ENCODE measurements at regions not wholly inside any gene's neighbourhood (a gene's known extent, or its start where the extent isn't known, plus 50 kb on each side); places are given as distances from the start of the nearest gene placed in this dataset.

GRCh38 chr6:119482850-119483285, 133.3 kb upstream of the MAN1A1 start:
- no peak overlapping the region for H2BK120ac ChIP-seq (replicated peaks; ENCODE audit: low read depth, low read length)
- no peaks in the 10 kb centered on the region for H3K79me1 ChIP-seq (ENCODE audit: low read depth, low read length)
- no peak overlapping the region for H4K8ac ChIP-seq (ENCODE audit: extremely low read depth, insufficient read depth, low read length)
- no peak overlapping the region for H2BK12ac ChIP-seq (ENCODE audit: low read depth, low read length)
- no peak overlapping the region for H2AFZ ChIP-seq (ENCODE audit: low read length)
- H3K27me3 ChIP-seq (replicated peaks in 1 of 4; ENCODE audit: control insufficient read depth in 3 of 4, extremely low read depth in 1 of 4, insufficient read depth in 3 of 4, low read length in 3 of 4), result no peaks in the 10 kb centered on the region
- no peak overlapping the region for H2BK15ac ChIP-seq (ENCODE audit: low read length)
- no peaks in the 10 kb centered on the region for H3K9me3 ChIP-seq (ENCODE audit: insufficient read depth in 2 of 2, low read depth in 1 of 2, low read length in 1 of 2)
- no peak overlapping the region for H3K27ac ChIP-seq (ENCODE audit: low read depth, low read length)
- no peak overlapping the region for H3K4me2 ChIP-seq (ENCODE audit: insufficient read depth in 1 of 2, low read depth in 2 of 2, low read length in 2 of 2)
- H3K4me1 ChIP-seq (replicated peaks in 1 of 4; ENCODE audit: control insufficient read depth in 3 of 4, insufficient read depth in 4 of 4, low read length in 3 of 4), result no peaks in the 10 kb centered on the region
- H3K4ac ChIP-seq (replicated peaks; ENCODE audit: insufficient read length, low read depth, low read length), result no peak overlapping the region
- FAIRE-seq (no peak), DNase-seq (ENCODE audit: low read depth in 1 of 2, low spot score in 2 of 2) (no peak)
- H2BK20ac ChIP-seq (ENCODE audit: low read length), result no peak overlapping the region
- no peaks in the 10 kb centered on the region for H4K20me1 ChIP-seq (replicated peaks in 1 of 2; ENCODE audit: control insufficient read depth in 1 of 2, insufficient read depth in 2 of 2, low read length in 2 of 2)
- no peak overlapping the region for H3K23ac ChIP-seq (ENCODE audit: insufficient read length)
- no peak overlapping the region for H3K56ac ChIP-seq (replicated peaks; ENCODE audit: insufficient read length, low read depth, low read length)
- ChIA-PET CTCF (ENCODE audit: partially characterized antibody) (no interaction called here), POLR2A (ENCODE audit: partially characterized antibody) (no interaction called here)
- H3K36me3 ChIP-seq (ENCODE audit: control insufficient read depth in 2 of 4, insufficient read depth in 4 of 4, low read length in 3 of 4), result no peaks in the 10 kb centered on the region
- H3K9ac ChIP-seq (replicated peaks in 1 of 4; ENCODE audit: extremely low read depth in 1 of 4, low read depth in 3 of 4, low read length in 3 of 4), result no peak overlapping the region
- 95% methylated on average over 4 of the region's 4 CpGs; no CpG with 5 or more reads in 1 of the 2 experiments for WGBS, 2 experiments (ENCODE audit: extremely low coverage in 1 of 2, insufficient coverage in 1 of 2, insufficient read length in 1 of 2, insufficient replicate concordance in 2 of 2, low coverage in 1 of 2, low lambda C conversion rate in 2 of 2, missing lambda C conversion rate in 1 of 2)
- H4K91ac ChIP-seq (replicated peaks; ENCODE audit: insufficient read length, low read length), result no peak overlapping the region
- no peak overlapping the region for H3K14ac ChIP-seq (ENCODE audit: insufficient read length)
- H2BK5ac ChIP-seq (ENCODE audit: low read depth, low read length), result no peak overlapping the region
- no peak overlapping the region for H3K4me3 ChIP-seq (ENCODE audit: extremely low read depth in 1 of 4, insufficient read depth in 2 of 4, low read depth in 3 of 4, low read length in 4 of 4)
- no peak overlapping the region for H4K5ac ChIP-seq (ENCODE audit: insufficient read length, low read depth, low read length)
- no peak overlapping the region for H3K18ac ChIP-seq (ENCODE audit: extremely low read depth, low read length)
- H3K79me2 ChIP-seq (ENCODE audit: control insufficient read depth in 1 of 2, insufficient read depth in 2 of 2, low read length in 2 of 2), result no peaks in the 10 kb centered on the region
- H3K23me2 ChIP-seq (ENCODE audit: low read depth, low read length), result no peaks in the 10 kb centered on the region
- H2AK5ac ChIP-seq (ENCODE audit: low read depth, low read length), result no peak overlapping the region
- TF ChIP-seq SUZ12 (IDR thresholded peaks at IDR 0.05; ENCODE audit: low read length) (no peak), SP1 (IDR thresholded peaks at IDR 0.05; ENCODE audit: low read depth, low read length) (no peak), CEBPB (IDR thresholded peaks at IDR 0.05; ENCODE audit: low read depth, low read length) (no peak), SIN3A (conservative IDR thresholded peaks at IDR 0.05 in 1 of 2, IDR thresholded peaks at IDR 0.05 in 1 of 2; ENCODE audit: low read depth in 1 of 2, low read length in 2 of 2) (no peak), HDAC2 (IDR thresholded peaks at IDR 0.05; ENCODE audit: borderline replicate concordance in 1 of 2, low read depth in 2 of 2, low read length in 2 of 2) (no peak)
